ENCODE measurements at regions not wholly inside any gene's neighbourhood (a gene's known extent, or its start where the extent isn't known, plus 50 kb on each side); places are given as distances from the start of the nearest gene placed in this dataset.

- TF ChIP-seq POLR2A (IDR thresholded peaks at IDR 0.05) = no peak
- TF ChIP-seq, protein P1, sequence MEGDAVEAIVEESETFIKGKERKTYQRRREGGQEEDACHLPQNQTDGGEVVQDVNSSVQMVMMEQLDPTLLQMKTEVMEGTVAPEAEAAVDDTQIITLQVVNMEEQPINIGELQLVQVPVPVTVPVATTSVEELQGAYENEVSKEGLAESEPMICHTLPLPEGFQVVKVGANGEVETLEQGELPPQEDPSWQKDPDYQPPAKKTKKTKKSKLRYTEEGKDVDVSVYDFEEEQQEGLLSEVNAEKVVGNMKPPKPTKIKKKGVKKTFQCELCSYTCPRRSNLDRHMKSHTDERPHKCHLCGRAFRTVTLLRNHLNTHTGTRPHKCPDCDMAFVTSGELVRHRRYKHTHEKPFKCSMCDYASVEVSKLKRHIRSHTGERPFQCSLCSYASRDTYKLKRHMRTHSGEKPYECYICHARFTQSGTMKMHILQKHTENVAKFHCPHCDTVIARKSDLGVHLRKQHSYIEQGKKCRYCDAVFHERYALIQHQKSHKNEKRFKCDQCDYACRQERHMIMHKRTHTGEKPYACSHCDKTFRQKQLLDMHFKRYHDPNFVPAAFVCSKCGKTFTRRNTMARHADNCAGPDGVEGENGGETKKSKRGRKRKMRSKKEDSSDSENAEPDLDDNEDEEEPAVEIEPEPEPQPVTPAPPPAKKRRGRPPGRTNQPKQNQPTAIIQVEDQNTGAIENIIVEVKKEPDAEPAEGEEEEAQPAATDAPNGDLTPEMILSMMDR (IDR thresholded peaks at IDR 0.05 in 8 of 11, conservative IDR thresholded peaks at IDR 0.05 in 3 of 11) = no peak
Measured at GRCh38 chr15:93417631-93418030, 328.6 kb upstream of the RGMA start.

Measured in spleen (tissue), 7 donors.